ENCODE measurements at regions not wholly inside any gene's neighbourhood (a gene's known extent, or its start where the extent isn't known, plus 50 kb on each side); places are given as distances from the start of the nearest gene placed in this dataset.

- TF ChIP-seq POLR2AphosphoS5 (IDR thresholded peaks at IDR 0.05) (no peak), CTCF (IDR thresholded peaks at IDR 0.05) (no peak), POLR2A (IDR thresholded peaks at IDR 0.05) (no peak)
Measured at GRCh38 chr5:32520972-32521371, 64.4 kb upstream of the SUB1 start.
